Neural progenitor cell (in vitro differentiated cells): ENCODE measurements at regions not wholly inside any gene's neighbourhood (a gene's known extent, or its start where the extent isn't known, plus 50 kb on each side); places are given as distances from the start of the nearest gene placed in this dataset.

Source experiments
- DNase-seq: peaks from one replicate; pipeline ENCODE4 v3.0.0-alpha.2; 2016; ENCODE audit warnings: low spot score
- H2AFZ ChIP-seq: fragments of 200-600 bp; sonication (generic); replicated peaks from 2 replicates; pipeline ENCODE4 v1.6.1; 2016; ENCODE audit warnings: antibody characterized with exemption
- H3F3A ChIP-seq: fragments of 200-600 bp; sonication (generic); 2 replicates; pipeline ENCODE4 v1.6.1; 2016; ENCODE audit warnings: antibody characterized with exemption, low read depth
- H3K27ac ChIP-seq: fragments of 200-600 bp; sonication (generic); 2 replicates; pipeline ENCODE4 v1.5.1; 2016; ENCODE audit warnings: mild to moderate bottlenecking
- H3K27me3 ChIP-seq: fragments of 200-600 bp; sonication (generic); 2 replicates; pipeline ENCODE4 v1.6.1; 2016; ENCODE audit warnings: mild to moderate bottlenecking, moderate library complexity
- H3K36me3 ChIP-seq: fragments of 200-600 bp; sonication (generic); 2 replicates; pipeline ENCODE4 v1.5.1; 2016
- H3K4me1 ChIP-seq: fragments of 200-600 bp; sonication (generic); 2 replicates; pipeline ENCODE4 v1.6.1; 2016; ENCODE audit warnings: mixed run types
- H3K4me2 ChIP-seq: fragments of 200-600 bp; sonication (generic); 2 replicates; pipeline ENCODE4 v1.6.1; 2016
- H3K4me3 ChIP-seq: fragments of 200-600 bp; sonication (generic); 2 replicates; pipeline ENCODE4 v1.5.1; 2016
- H3K79me2 ChIP-seq: fragments of 200-600 bp; sonication (generic); 2 replicates; pipeline ENCODE4 v1.6.1; 2016; ENCODE audit warnings: low read depth
- H3K9ac ChIP-seq: fragments of 200-600 bp; sonication (generic); 2 replicates; pipeline ENCODE4 v1.6.1; 2016
- H3K9me3 ChIP-seq: fragments of 200-600 bp; sonication (generic); 2 replicates; pipeline ENCODE4 v1.5.1; 2016; ENCODE audit warnings: low read depth
- H4K20me1 ChIP-seq: fragments of 200-600 bp; sonication (generic); 2 replicates; pipeline ENCODE4 v1.6.1; 2016; ENCODE audit warnings: low read depth
- H3K27ac Mint-ChIP-seq: 3 replicates; pipeline ENCODE4 v1.8.0; 2021; ENCODE audit warnings: mixed read lengths
- H3K27me3 Mint-ChIP-seq: 2 replicates; pipeline ENCODE4 v1.8.0; 2022; ENCODE audit warnings: low read depth, mild to moderate bottlenecking, inconsistent platforms, moderate library complexity, mixed read lengths; ENCODE audit not compliant: insufficient read depth
- H3K36me3 Mint-ChIP-seq: 3 replicates; pipeline ENCODE4 v1.8.0; 2021; ENCODE audit warnings: mixed read lengths
- H3K4me1 Mint-ChIP-seq: 3 replicates; pipeline ENCODE4 v1.8.0; 2021; ENCODE audit warnings: mixed read lengths
- H3K4me3 Mint-ChIP-seq: 3 replicates; pipeline ENCODE4 v1.8.0; 2021; ENCODE audit warnings: mild to moderate bottlenecking, moderate library complexity, mixed read lengths
- H3K9me3 Mint-ChIP-seq: 3 replicates; pipeline ENCODE4 v1.8.0; 2020; ENCODE audit warnings: mixed read lengths
- EZH2 ChIP-seq: fragments of 200-600 bp; sonication (generic); IDR thresholded peaks from 2 replicates; pipeline ENCODE4 v1.6.1; 2017; ENCODE audit warnings: antibody characterized with exemption, mild to moderate bottlenecking, moderate library complexity
- EZH2phosphoT487 ChIP-seq: fragments of 200-600 bp; sonication (generic); IDR thresholded peaks from 2 replicates; pipeline ENCODE4 v1.6.1; 2017; ENCODE audit warnings: antibody characterized with exemption
- TF ChIP-seq, protein P1 (sequence below): fragments of 200-600 bp; sonication (generic); IDR thresholded peaks from 2 replicates; pipeline ENCODE4 v1.5.1; 2017; ENCODE audit warnings: antibody characterized with exemption, mild to moderate bottlenecking

- Histone ChIP-seq H3K4me2 (no peak overlapping the region), H3K79me2 (no peaks in the 10 kb centered on the region), H3K4me3 (no peak overlapping the region), H3K4me1 (peaks cover 8% of the 10 kb centered on the region), H4K20me1 (no peaks in the 10 kb centered on the region), H3K27ac (no peak overlapping the region), H3K9me3 (no peaks in the 10 kb centered on the region), H3K36me3 (no peaks in the 10 kb centered on the region), H3K27me3 (no peaks in the 10 kb centered on the region), H2AFZ (no peak overlapping the region), H3K9ac (no peak overlapping the region), H3F3A (no peaks in the 10 kb centered on the region)
- H3K27me3 Mint-ChIP-seq, result no peaks in the 10 kb centered on the region
- H3K36me3 Mint-ChIP-seq, result no peaks in the 10 kb centered on the region
- H3K4me3 Mint-ChIP-seq, result no peak overlapping the region
- H3K9me3 Mint-ChIP-seq, result no peaks in the 10 kb centered on the region
- no peak overlapping the region for H3K27ac Mint-ChIP-seq
- DNase-seq, result no peak
- peaks cover 8% of the 10 kb centered on the region for H3K4me1 Mint-ChIP-seq
- TF ChIP-seq, protein P1, sequence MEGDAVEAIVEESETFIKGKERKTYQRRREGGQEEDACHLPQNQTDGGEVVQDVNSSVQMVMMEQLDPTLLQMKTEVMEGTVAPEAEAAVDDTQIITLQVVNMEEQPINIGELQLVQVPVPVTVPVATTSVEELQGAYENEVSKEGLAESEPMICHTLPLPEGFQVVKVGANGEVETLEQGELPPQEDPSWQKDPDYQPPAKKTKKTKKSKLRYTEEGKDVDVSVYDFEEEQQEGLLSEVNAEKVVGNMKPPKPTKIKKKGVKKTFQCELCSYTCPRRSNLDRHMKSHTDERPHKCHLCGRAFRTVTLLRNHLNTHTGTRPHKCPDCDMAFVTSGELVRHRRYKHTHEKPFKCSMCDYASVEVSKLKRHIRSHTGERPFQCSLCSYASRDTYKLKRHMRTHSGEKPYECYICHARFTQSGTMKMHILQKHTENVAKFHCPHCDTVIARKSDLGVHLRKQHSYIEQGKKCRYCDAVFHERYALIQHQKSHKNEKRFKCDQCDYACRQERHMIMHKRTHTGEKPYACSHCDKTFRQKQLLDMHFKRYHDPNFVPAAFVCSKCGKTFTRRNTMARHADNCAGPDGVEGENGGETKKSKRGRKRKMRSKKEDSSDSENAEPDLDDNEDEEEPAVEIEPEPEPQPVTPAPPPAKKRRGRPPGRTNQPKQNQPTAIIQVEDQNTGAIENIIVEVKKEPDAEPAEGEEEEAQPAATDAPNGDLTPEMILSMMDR, result no peak
- no peak for TF ChIP-seq EZH2
- no peak for TF ChIP-seq EZH2phosphoT487
Observed at GRCh38 chr4:138802499-138802898, 213.1 kb upstream of the NOCT start.

DNA sequence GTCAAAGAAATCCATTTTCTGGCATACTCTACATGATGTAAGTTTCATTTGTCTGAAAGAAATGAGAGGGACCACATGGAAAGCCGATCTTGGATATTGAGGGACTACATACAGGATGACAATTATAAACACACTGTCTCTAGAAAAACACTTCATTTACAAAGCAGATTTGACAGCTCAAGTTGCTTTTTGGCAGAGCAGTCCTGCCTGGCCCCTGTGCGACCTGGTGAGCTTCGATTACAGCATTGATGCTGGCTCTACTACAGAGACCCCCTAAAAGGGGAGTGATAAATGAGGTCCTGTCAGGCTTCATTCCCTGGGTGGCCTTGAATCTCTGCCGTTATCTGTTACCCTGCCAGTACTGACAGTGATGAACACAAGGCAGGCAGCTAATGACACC, 215.2 kb upstream of the NOCT start:
- H3K79me2 ChIP-seq, result no peaks in the 10 kb centered on the region
- no peak overlapping the region for H3K4me3 ChIP-seq
- Mint-ChIP-seq H3K4me1 (peaks cover 8% of the 10 kb centered on the region), H3K4me3 (no peak overlapping the region), H3K9me3 (no peaks in the 10 kb centered on the region), H3K27ac (no peak overlapping the region), H3K27me3 (peaks cover 2% of the 10 kb centered on the region), H3K36me3 (no peaks in the 10 kb centered on the region)
- no peak overlapping the region for H3K27ac ChIP-seq
- H3K36me3 ChIP-seq, result no peaks in the 10 kb centered on the region
- H3K4me2 ChIP-seq, result no peak overlapping the region
- H3K4me1 ChIP-seq, result peaks cover 8% of the 10 kb centered on the region
- H3K9ac ChIP-seq, result no peak overlapping the region
- H3K9me3 ChIP-seq, result no peaks in the 10 kb centered on the region
- no peak overlapping the region for H2AFZ ChIP-seq
- H4K20me1 ChIP-seq, result no peaks in the 10 kb centered on the region
- DNase-seq, result no peak
- TF ChIP-seq EZH2 (no peak), EZH2phosphoT487 (no peak)
- TF ChIP-seq, protein P1, result no peak
- H3F3A ChIP-seq, result no peaks in the 10 kb centered on the region
- H3K27me3 ChIP-seq, result no peaks in the 10 kb centered on the region

- TF ChIP-seq EZH2phosphoT487, result no peak
- TF ChIP-seq, protein P1, result no peak
- no peak for TF ChIP-seq EZH2
- no peaks in the 10 kb centered on the region for H3K27me3 ChIP-seq
- H3K4me1 Mint-ChIP-seq, result no peaks in the 10 kb centered on the region
- H3K4me1 ChIP-seq, result no peaks in the 10 kb centered on the region
- H3K9me3 ChIP-seq, result no peaks in the 10 kb centered on the region
- no peaks in the 10 kb centered on the region for H3F3A ChIP-seq
- no peaks in the 10 kb centered on the region for H3K9me3 Mint-ChIP-seq
- H3K4me3 ChIP-seq, result no peak overlapping the region
- H3K4me3 Mint-ChIP-seq, result no peak overlapping the region
- no peaks in the 10 kb centered on the region for H3K36me3 Mint-ChIP-seq
- H3K27ac Mint-ChIP-seq, result no peak overlapping the region
- no peak overlapping the region for H3K9ac ChIP-seq
- H3K4me2 ChIP-seq, result no peak overlapping the region
- H3K27ac ChIP-seq, result no peak overlapping the region
- no peak overlapping the region for H2AFZ ChIP-seq
- peaks cover 4% of the 10 kb centered on the region for H3K27me3 Mint-ChIP-seq
- H3K79me2 ChIP-seq, result no peaks in the 10 kb centered on the region
- no peaks in the 10 kb centered on the region for H4K20me1 ChIP-seq
- H3K36me3 ChIP-seq, result no peaks in the 10 kb centered on the region
- no peak for DNase-seq
Observed at GRCh38 chr4:138798404-138798803, 217.2 kb upstream of the NOCT start.
